HepG2 (cell line): ENCODE measurements at regions not wholly inside any gene's neighbourhood (a gene's known extent, or its start where the extent isn't known, plus 50 kb on each side); places are given as distances from the start of the nearest gene placed in this dataset.

ENCODE experiments used
- ATAC-seq: fragments of 200-7000 bp; cut with Tn5 transposase; 3 replicates; pipeline ENCODE4 v1.9.1; 2020; ENCODE audit warnings: mild to moderate bottlenecking, moderate library complexity
- BruUV-seq: library from RNA; stranded (reverse); fragments of 400-500 nt; replicated peaks from 2 replicates; lab custom pipeline; 2021; lab: Mats Ljungman, UMichigan
- CTCF ChIA-PET: fragments of 300-600 bp; formaldehyde crosslinking; extraction: SDS; loops from one replicate; lab custom pipeline; 2021; ENCODE audit warnings: low total read pairs, inconsistent platforms, low intra/inter-chr PET ratio; lab: Yijun Ruan, JAX
- POLR2A ChIA-PET: fragments of 350-600 bp; sonication (Branson Sonifier 250); formaldehyde crosslinking; loops from one replicate; lab custom pipeline; 2020; ENCODE audit warnings: antibody characterized with exemption, inconsistent platforms; lab: Yijun Ruan, JAX
- DNase-seq: peaks from one replicate; pipeline ENCODE4 v3.0.0-alpha.2; 2015; ENCODE audit warnings: low spot score
- FAIRE-seq: peaks from 3 replicates; lab custom pipeline; 2011; peaks lifted over from hg19 to GRCh38; lab: Jason Lieb, UNC
- H2AFZ ChIP-seq: one replicate; pipeline ENCODE4 v1.6.1; 2011; ENCODE audit warnings: low read length, inconsistent platforms
- H3K27ac ChIP-seq: fragments of 300-600 bp; 3 replicates; pipeline ENCODE4 v1.8.0; 2011; ENCODE audit warnings: mixed run types, mild to moderate bottlenecking, mixed read lengths, low read length, inconsistent platforms; ENCODE audit not compliant: insufficient read depth; ENCODE audit errors: extremely low read length
- H3K27me3 ChIP-seq, 2 experiments: fragments of 200-600 bp in 1 of 2; 2 replicates in 1 of 2; 3 replicates in 1 of 2; pipeline versions ENCODE4 v1.6.0 to v1.8.0; 2011; ENCODE audit warnings: low read length in 2 of 2, mild to moderate bottlenecking in 2 of 2, moderate library complexity in 2 of 2, inconsistent platforms in 1 of 2; ENCODE audit not compliant: insufficient read depth in 2 of 2, control insufficient read depth in 1 of 2
- H3K36me3 ChIP-seq, 2 experiments: fragments of 200-600 bp in 1 of 2; replicated peaks in 1 of 2; 2 replicates in 1 of 2; 3 replicates in 1 of 2; pipeline versions ENCODE4 v1.5.1 to v1.8.0; 2011; ENCODE audit warnings: low read length in 2 of 2, inconsistent platforms in 1 of 2; ENCODE audit not compliant: insufficient read depth in 2 of 2, control insufficient read depth in 1 of 2
- H3K4me1 ChIP-seq: 2 replicates; pipeline ENCODE4 v1.5.1; 2012; ENCODE audit warnings: low read length, inconsistent platforms; ENCODE audit not compliant: insufficient read depth
- H3K4me2 ChIP-seq: 2 replicates; pipeline ENCODE4 v1.6.0; 2011; ENCODE audit warnings: low read depth, low read length, inconsistent platforms
- H3K4me3 ChIP-seq, 3 experiments: fragments of 200-600 bp in 1 of 3; sonication (generic), shearing (Covaris generic) in 1 of 3; replicated peaks in 1 of 3; 2 replicates each; pipeline ENCODE4 v1.5.1; 2011 to 2016; ENCODE audit warnings: low read length in 3 of 3, inconsistent platforms in 2 of 3, low read depth in 2 of 3, mild to moderate bottlenecking in 2 of 3, control low read depth in 1 of 3, mixed read lengths in 1 of 3; ENCODE audit not compliant: insufficient read depth in 1 of 3
- H3K79me2 ChIP-seq: one replicate; pipeline ENCODE4 v1.6.1; 2011; ENCODE audit warnings: low read length, inconsistent platforms; ENCODE audit not compliant: insufficient read depth
- H3K9ac ChIP-seq: 2 replicates; pipeline ENCODE4 v1.6.0; 2011; ENCODE audit warnings: mild to moderate bottlenecking, low read depth, low read length, inconsistent platforms; ENCODE audit not compliant: insufficient read depth
- H3K9me3 ChIP-seq: 2 replicates; pipeline ENCODE4 v1.5.1; 2012; ENCODE audit warnings: mild to moderate bottlenecking, low read length
- H4K20me1 ChIP-seq: 2 replicates; pipeline ENCODE4 v1.6.0; 2011; ENCODE audit warnings: inconsistent platforms, mild to moderate bottlenecking, low read length, moderate library complexity; ENCODE audit not compliant: insufficient read depth
- BORCS8-MEF2B ChIP-seq: sonication (generic); formaldehyde crosslinking; IDR thresholded peaks from 2 replicates; pipeline ENCODE4 v1.8.0; 2022; ENCODE audit warnings: mild to moderate bottlenecking, missing genetic modification reagents
- GPBP1L1 ChIP-seq: sonication (generic); formaldehyde crosslinking; IDR thresholded peaks from 2 replicates; pipeline ENCODE4 v1.5.0; 2020; ENCODE audit warnings: mild to moderate bottlenecking, missing genetic modification reagents
- JUN ChIP-seq: sonication (generic); formaldehyde crosslinking; IDR thresholded peaks from 2 replicates; pipeline ENCODE4 v1.4.0; 2020; ENCODE audit warnings: mild to moderate bottlenecking, missing genetic modification reagents
- MAFF ChIP-seq: IDR thresholded peaks from 2 replicates; pipeline ENCODE4 v1.6.1; 2011; ENCODE audit warnings: low read depth, low read length, improper control_type of control experiment
- MAFK ChIP-seq, 2 experiments: IDR thresholded peaks in 1 of 2; conservative IDR thresholded peaks in 1 of 2; 2 replicates each; pipeline ENCODE4 v1.6.1; 2011; ENCODE audit warnings: improper control_type of control experiment in 2 of 2, low read length in 2 of 2
- SP5 ChIP-seq: IDR thresholded peaks from 2 replicates; pipeline ENCODE4 v1.6.1; 2016; ENCODE audit warnings: low read depth, borderline replicate concordance
- TGIF2 ChIP-seq: IDR thresholded peaks from 2 replicates; pipeline ENCODE4 v1.6.1; 2016; ENCODE audit warnings: control low read depth, missing compliant biosample characterization
- ZNF256 ChIP-seq: sonication (generic); formaldehyde crosslinking; conservative IDR thresholded peaks from 2 replicates; pipeline ENCODE4 v1.4.0; 2020; ENCODE audit warnings: missing genetic modification reagents
- ZNF281 ChIP-seq: sonication (generic); formaldehyde crosslinking; IDR thresholded peaks from 2 replicates; pipeline ENCODE4 v1.4.0; 2020; ENCODE audit warnings: missing genetic modification reagents, borderline replicate concordance
- ZNF430 ChIP-seq: sonication (generic); formaldehyde crosslinking; IDR thresholded peaks from 2 replicates; pipeline ENCODE4 v1.9.0; 2021; ENCODE audit warnings: mild to moderate bottlenecking, missing genetic modification reagents
- WGBS: methylation state at CpG from one replicate; pipeline ENCODE4 v1.1.6; 2017; ENCODE audit warnings: low lambda C conversion rate; 5-methylcytosine and 5-hydroxymethylcytosine counted together
- in situ Hi-C: cut with HindIII; loops from 2 replicates; pipeline ENCODE4 v1.10.0; 2017; ENCODE audit warnings: low pct_unique_long_range_greater_than_20kb; ENCODE audit not compliant: extremely low pct_ligation_motif_present
- intact Hi-C: fragments of 100-400 bp; cut with micrococcal nuclease; formaldehyde crosslinking; loops from one replicate; pipeline ENCODE4 v1.10.0; 2022; ENCODE audit not compliant: unreplicated experiment

GRCh38 chr3:147941969-147942368 is 532.8 kb downstream of the ZIC1 start:
- FAIRE-seq (no peak), ATAC-seq (no peak)
- in situ Hi-C loops, result no loop called here

More at GRCh38 chr3:147941969-147942368, 532.8 kb downstream of the ZIC1 start:
- Histone ChIP-seq H4K20me1 (no peaks in the 10 kb centered on the region), H3K79me2 (no peaks in the 10 kb centered on the region), H3K4me3 (no peak overlapping the region), H3K36me3 (no peaks in the 10 kb centered on the region), H3K27ac (no peak overlapping the region), H3K9ac (no peak overlapping the region), H3K4me2 (no peak overlapping the region), H3K27me3 (no peaks in the 10 kb centered on the region), H3K4me1 (no peaks in the 10 kb centered on the region), H2AFZ (no peak overlapping the region), H3K9me3 (no peaks in the 10 kb centered on the region)
- intact Hi-C loops, result no loop called here
- no peak for DNase-seq
- ChIA-PET CTCF (no interaction called here), POLR2A (no interaction called here)
- no TSS peak for BruUV-seq
- no peak for TF ChIP-seq ZNF281 (CRISPR knock-in tag)
- TF ChIP-seq SP5 (CRISPR knock-in tag), result no peak
- no peak for TF ChIP-seq ZNF256 (CRISPR knock-in tag)
- no peak for TF ChIP-seq ZNF430 (CRISPR knock-in tag)
- TF ChIP-seq MAFF, result peak; percentile 91
- no peak for TF ChIP-seq TGIF2
- TF ChIP-seq BORCS8-MEF2B (CRISPR knock-in tag), result no peak
- no peak for TF ChIP-seq JUN
- peak; percentile 91 for TF ChIP-seq MAFK (conservative IDR thresholded peaks at IDR 0.05 in 1 of 2, IDR thresholded peaks at IDR 0.05 in 1 of 2; ENCODE audit: low read length in 2 of 2)
- TF ChIP-seq GPBP1L1, result no peak
- 0% methylated on average over 2 of the region's 2 CpGs for WGBS
